ENCODE measurements at regions not wholly inside any gene's neighbourhood (a gene's known extent, or its start where the extent isn't known, plus 50 kb on each side); places are given as distances from the start of the nearest gene placed in this dataset.

GRCh38 chr2:222136106-222136630 lies 162.6 kb downstream of the PAX3 start:
- no peaks in the 10 kb centered on the region for H4K20me1 ChIP-seq (ENCODE audit: insufficient read depth, low read length)
- no peaks in the 10 kb centered on the region for H3K79me2 ChIP-seq (ENCODE audit: insufficient read depth, low read length)
- H2AFZ ChIP-seq (ENCODE audit: low read length) = no peak overlapping the region
- in situ Hi-C loops (cut with HindIII; ENCODE audit: extremely low pct_ligation_motif_present, low pct_unique_long_range_greater_than_20kb) (no loop called here), intact Hi-C loops (cut with micrococcal nuclease; ENCODE audit: unreplicated experiment) (no loop called here)
- POLR2A ChIA-PET = no interaction called here
- DNase-seq (ENCODE audit: low spot score) = no peak
- CTCF ChIA-PET (ENCODE audit: low intra/inter-chr PET ratio, low total read pairs) = no interaction called here
- no peak for ATAC-seq
- H3K36me3 ChIP-seq (replicated peaks in 1 of 2; ENCODE audit: control insufficient read depth in 1 of 2, insufficient read depth in 2 of 2, low read length in 2 of 2) = no peaks in the 10 kb centered on the region
- BruUV-seq (replicated peaks) = no TSS peak
- no peaks in the 10 kb centered on the region for H3K9me3 ChIP-seq (ENCODE audit: low read length)
- H3K4me2 ChIP-seq (ENCODE audit: low read depth, low read length) = no peak overlapping the region
- no peaks in the 10 kb centered on the region for H3K27me3 ChIP-seq (ENCODE audit: control insufficient read depth in 1 of 2, insufficient read depth in 2 of 2, low read length in 2 of 2)
- WGBS (ENCODE audit: low lambda C conversion rate) = 7% methylated on average over 5 of the region's 5 CpGs
- H3K4me3 ChIP-seq (replicated peaks in 1 of 3; ENCODE audit: insufficient read depth in 1 of 3, low read depth in 2 of 3, low read length in 3 of 3) = no peak overlapping the region
- no peak overlapping the region for H3K27ac ChIP-seq (ENCODE audit: extremely low read length, insufficient read depth, low read length)
- H3K4me1 ChIP-seq (ENCODE audit: insufficient read depth, low read length) = no peaks in the 10 kb centered on the region
- no peak overlapping the region for H3K9ac ChIP-seq (ENCODE audit: insufficient read depth, low read depth, low read length)
- TF ChIP-seq TAF15 (IDR thresholded peaks at IDR 0.05; ENCODE audit: low read depth, low read length, poor library complexity, severe bottlenecking) (no peak), SP4 (CRISPR knock-in tag; IDR thresholded peaks at IDR 0.05) (no peak), ZNF709 (CRISPR knock-in tag; IDR thresholded peaks at IDR 0.05) (no peak)
- no peak for FAIRE-seq

GRCh38 chr2:222134654-222135053 lies 164.1 kb downstream of the PAX3 start:
- H3K4me2 ChIP-seq (ENCODE audit: low read depth, low read length) = no peak overlapping the region
- DNase-seq (ENCODE audit: low spot score) (no peak), FAIRE-seq (no peak), ATAC-seq (no peak)
- no TSS peak for BruUV-seq (replicated peaks)
- no peaks in the 10 kb centered on the region for H3K79me2 ChIP-seq (ENCODE audit: insufficient read depth, low read length)
- no peaks in the 10 kb centered on the region for H3K4me1 ChIP-seq (ENCODE audit: insufficient read depth, low read length)
- H2AFZ ChIP-seq (ENCODE audit: low read length) = no peak overlapping the region
- in situ Hi-C loops (cut with HindIII; ENCODE audit: extremely low pct_ligation_motif_present, low pct_unique_long_range_greater_than_20kb) (no loop called here), intact Hi-C loops (cut with micrococcal nuclease; ENCODE audit: unreplicated experiment) (no loop called here)
- H3K9me3 ChIP-seq (ENCODE audit: low read length) = no peaks in the 10 kb centered on the region
- H4K20me1 ChIP-seq (ENCODE audit: insufficient read depth, low read length) = no peaks in the 10 kb centered on the region
- CTCF ChIA-PET (ENCODE audit: low intra/inter-chr PET ratio, low total read pairs) = no interaction called here
- no peak overlapping the region for H3K9ac ChIP-seq (ENCODE audit: insufficient read depth, low read depth, low read length)
- POLR2A ChIA-PET = no interaction called here
- no peak for TF ChIP-seq AKNA (CRISPR knock-in tag; IDR thresholded peaks at IDR 0.05; ENCODE audit: borderline replicate concordance)
- no peak for TF ChIP-seq ZNF33B (CRISPR knock-in tag; IDR thresholded peaks at IDR 0.05)
- no peak for TF ChIP-seq KLF6 (CRISPR knock-in tag; IDR thresholded peaks at IDR 0.05)
- TF ChIP-seq ZNF670 (CRISPR knock-in tag; IDR thresholded peaks at IDR 0.05; ENCODE audit: borderline replicate concordance) = no peak
- no peak for TF ChIP-seq ZNF564 (CRISPR knock-in tag; IDR thresholded peaks at IDR 0.05)
- no peak for TF ChIP-seq IRF2 (CRISPR knock-in tag; IDR thresholded peaks at IDR 0.05)
- TF ChIP-seq PLRG1 (conservative IDR thresholded peaks at IDR 0.05) = no peak
- no peak for TF ChIP-seq JUND (CRISPR knock-in tag; IDR thresholded peaks at IDR 0.05)
- no peak for TF ChIP-seq AGO1 (IDR thresholded peaks at IDR 0.05; ENCODE audit: low read depth, low read length, poor library complexity, severe bottlenecking)
- TF ChIP-seq ZNF260 (CRISPR knock-in tag; IDR thresholded peaks at IDR 0.05; ENCODE audit: borderline replicate concordance, low read depth) = no peak
- no peak for TF ChIP-seq MAZ (IDR thresholded peaks at IDR 0.05; ENCODE audit: borderline replicate concordance, low read depth, low read length)
- no peak for TF ChIP-seq MAZ (CRISPR knock-in tag; IDR thresholded peaks at IDR 0.05; ENCODE audit: low read depth)
- TF ChIP-seq HNRNPL (IDR thresholded peaks at IDR 0.05; ENCODE audit: low read depth, low read length) = no peak
- H3K27me3 ChIP-seq (ENCODE audit: control insufficient read depth in 1 of 2, insufficient read depth in 2 of 2, low read length in 2 of 2) = no peaks in the 10 kb centered on the region
- H3K4me3 ChIP-seq (replicated peaks in 1 of 3; ENCODE audit: insufficient read depth in 1 of 3, low read depth in 2 of 3, low read length in 3 of 3) = no peak overlapping the region
- no peaks in the 10 kb centered on the region for H3K36me3 ChIP-seq (replicated peaks in 1 of 2; ENCODE audit: control insufficient read depth in 1 of 2, insufficient read depth in 2 of 2, low read length in 2 of 2)
- no peak overlapping the region for H3K27ac ChIP-seq (ENCODE audit: extremely low read length, insufficient read depth, low read length)
- 5% methylated on average over 1 of the region's 1 CpG for WGBS (ENCODE audit: low lambda C conversion rate)

Measured in HepG2 (cell line).